ENCODE measurements at regions not wholly inside any gene's neighbourhood (a gene's known extent, or its start where the extent isn't known, plus 50 kb on each side); places are given as distances from the start of the nearest gene placed in this dataset.

DNA sequence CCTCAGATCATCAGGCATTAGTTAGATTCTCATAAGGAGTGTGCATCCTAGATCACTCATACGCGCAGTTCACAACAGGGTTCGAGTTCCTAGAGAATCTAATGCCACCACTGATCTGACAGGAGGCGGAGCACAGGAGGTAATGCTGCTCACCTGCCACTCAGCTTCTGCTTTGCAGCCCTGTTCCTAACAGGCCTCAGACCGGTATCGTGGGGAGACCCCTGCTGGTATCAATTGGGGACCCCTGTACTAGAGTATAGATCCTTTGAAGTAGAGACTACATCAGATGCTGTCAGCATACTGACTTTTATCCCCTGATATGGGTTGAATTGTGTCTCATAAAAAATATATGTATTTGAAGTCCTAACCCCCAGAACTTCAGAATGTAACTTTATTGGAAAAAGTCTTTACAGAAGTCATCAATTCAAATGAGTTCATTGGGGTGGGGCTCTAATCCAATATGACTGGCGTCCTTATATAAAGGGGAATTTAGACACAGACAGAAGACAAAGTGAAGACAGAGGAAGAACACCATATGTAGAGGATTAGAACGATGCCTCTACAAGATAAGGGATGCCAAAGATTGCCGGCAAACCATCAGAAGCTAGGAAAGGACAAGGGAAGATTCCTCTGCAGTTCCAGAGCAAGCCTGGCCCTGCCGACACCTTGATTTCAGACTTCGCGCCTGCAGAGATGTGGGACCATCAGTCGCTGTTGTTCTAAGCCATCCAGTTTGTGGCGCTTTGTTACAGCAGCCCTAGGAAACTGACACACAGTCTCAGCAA, 104.4 kb upstream of the BTBD3 start:
- no peak overlapping the region for H3K4me3 ChIP-seq
- H3K4me1 ChIP-seq: peaks cover 0 to under 1% (median 0%) of the 10 kb centered on the region in 4 donors
- no peak overlapping the region for H3K27ac ChIP-seq
- no peak for DNase-seq
- intact Hi-C loops (cut with DNase I; ENCODE audit: low total_unique reads): no loop called here
- TF ChIP-seq CTCF (IDR thresholded peaks at IDR 0.05): no peak
- H3K27me3 ChIP-seq: no peaks in the 10 kb centered on the region
- H3K9me3 ChIP-seq: no peaks in the 10 kb centered on the region
- H3K36me3 ChIP-seq: no peaks in the 10 kb centered on the region

DNA sequence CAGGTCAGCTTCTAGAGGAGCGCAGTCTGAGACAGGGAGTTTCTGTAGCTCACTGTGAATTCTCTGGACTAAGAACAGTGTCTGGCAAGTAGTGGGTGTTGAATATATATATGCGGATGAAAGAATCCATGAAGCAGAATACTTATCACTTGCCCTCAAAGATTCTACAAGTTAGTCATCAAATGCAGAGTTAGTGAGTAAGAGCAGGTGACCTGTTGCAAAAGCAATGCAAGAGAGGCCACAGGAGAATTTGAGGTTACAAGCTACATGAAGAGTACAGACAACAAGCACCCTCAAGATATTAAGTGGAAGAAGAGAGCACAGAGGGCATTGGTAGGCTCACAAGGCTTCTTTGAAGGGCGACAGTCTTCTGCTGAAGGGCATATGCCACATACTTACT, 103.4 kb upstream of the BTBD3 start:
- no peak overlapping the region for H3K4me3 ChIP-seq
- H3K27me3 ChIP-seq: no peaks in the 10 kb centered on the region
- H3K27ac ChIP-seq: no peak overlapping the region
- H3K36me3 ChIP-seq: no peaks in the 10 kb centered on the region
- intact Hi-C loops (cut with DNase I; ENCODE audit: low total_unique reads): no loop called here
- H3K9me3 ChIP-seq: no peaks in the 10 kb centered on the region
- no peaks in the 10 kb centered on the region for H3K4me1 ChIP-seq
- no peak for DNase-seq
- no peak for TF ChIP-seq CTCF (IDR thresholded peaks at IDR 0.05)

DNA sequence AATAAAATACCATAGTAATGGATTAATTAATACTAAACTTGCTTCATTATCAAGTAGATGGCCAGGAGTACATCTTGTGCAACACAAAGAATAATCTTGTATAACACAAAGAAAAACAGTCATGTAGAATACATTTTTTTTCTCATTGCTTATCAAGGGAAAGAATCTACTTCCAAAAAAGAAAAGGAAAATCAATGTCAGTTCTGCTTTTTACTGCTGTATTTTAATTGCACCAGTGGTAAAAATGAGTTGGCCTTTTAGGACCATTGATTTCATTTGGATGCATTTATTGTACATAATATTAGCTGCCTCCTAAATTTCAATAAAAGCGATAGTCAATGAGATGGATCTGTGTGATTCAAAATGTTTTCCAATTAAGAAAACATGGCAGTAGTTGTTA, 96.9 kb upstream of the BTBD3 start:
- intact Hi-C loops (cut with DNase I; ENCODE audit: low total_unique reads): no loop called here
- DNase-seq: no peak
- no peaks in the 10 kb centered on the region for H3K9me3 ChIP-seq
- H3K36me3 ChIP-seq: no peaks in the 10 kb centered on the region
- no peak overlapping the region for H3K4me3 ChIP-seq
- TF ChIP-seq CTCF (IDR thresholded peaks at IDR 0.05): no peak
- no peak overlapping the region for H3K27ac ChIP-seq
- no peaks in the 10 kb centered on the region for H3K27me3 ChIP-seq
- H3K4me1 ChIP-seq: no peaks in the 10 kb centered on the region

GRCh38 chr20:11822540-11822794, 95.2 kb upstream of the BTBD3 start:
- Histone ChIP-seq H3K4me1 (no peaks in the 10 kb centered on the region), H3K36me3 (no peaks in the 10 kb centered on the region), H3K9me3 (no peaks in the 10 kb centered on the region), H3K27me3 (no peaks in the 10 kb centered on the region), H3K4me3 (no peak overlapping the region), H3K27ac (no peak overlapping the region)
- intact Hi-C loops (cut with DNase I; ENCODE audit: low total_unique reads): no loop called here
- no peak for DNase-seq
- no peak for TF ChIP-seq CTCF (IDR thresholded peaks at IDR 0.05)

DNA sequence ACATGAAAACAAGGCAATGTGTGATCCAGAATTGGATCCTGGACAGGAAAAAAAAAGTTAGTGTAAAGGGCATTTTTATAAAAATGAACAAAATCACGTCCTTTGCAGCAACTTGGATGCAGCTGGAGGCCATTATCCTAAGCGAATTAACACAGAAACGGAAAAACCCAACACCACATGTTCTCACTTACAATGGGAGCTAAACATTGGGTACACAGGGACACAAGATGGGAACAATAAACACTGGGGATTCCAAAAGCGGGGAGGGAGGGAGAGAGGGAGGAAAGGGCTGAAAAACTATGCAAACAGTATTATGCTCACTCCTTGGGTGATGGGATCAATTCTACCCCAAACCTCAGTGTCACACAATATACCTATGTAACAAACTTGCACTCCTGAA, 91.4 kb upstream of the BTBD3 start:
- H3K9me3 ChIP-seq: no peaks in the 10 kb centered on the region
- no peak overlapping the region for H3K27ac ChIP-seq
- intact Hi-C loops (cut with DNase I; ENCODE audit: low total_unique reads): no loop called here
- DNase-seq: no peak
- no peak for TF ChIP-seq CTCF (IDR thresholded peaks at IDR 0.05)
- H3K36me3 ChIP-seq: no peaks in the 10 kb centered on the region
- no peak overlapping the region for H3K4me3 ChIP-seq
- H3K4me1 ChIP-seq: no peaks in the 10 kb centered on the region
- H3K27me3 ChIP-seq: no peaks in the 10 kb centered on the region

- H3K4me3 ChIP-seq: no peak overlapping the region
- no peak for TF ChIP-seq CTCF (IDR thresholded peaks at IDR 0.05)
- intact Hi-C loops (cut with DNase I; ENCODE audit: low total_unique reads): no loop called here
- no peak overlapping the region for H3K27ac ChIP-seq
- H3K27me3 ChIP-seq: no peaks in the 10 kb centered on the region
- no peaks in the 10 kb centered on the region for H3K9me3 ChIP-seq
- no peaks in the 10 kb centered on the region for H3K4me1 ChIP-seq
- no peak for DNase-seq
- H3K36me3 ChIP-seq: no peaks in the 10 kb centered on the region
Measured at GRCh38 chr20:11832397-11832796, 85.3 kb upstream of the BTBD3 start.

Measured in tibial artery (tissue), 4 donors.